ENCODE measurements at regions not wholly inside any gene's neighbourhood (a gene's known extent, or its start where the extent isn't known, plus 50 kb on each side); places are given as distances from the start of the nearest gene placed in this dataset.

DNA sequence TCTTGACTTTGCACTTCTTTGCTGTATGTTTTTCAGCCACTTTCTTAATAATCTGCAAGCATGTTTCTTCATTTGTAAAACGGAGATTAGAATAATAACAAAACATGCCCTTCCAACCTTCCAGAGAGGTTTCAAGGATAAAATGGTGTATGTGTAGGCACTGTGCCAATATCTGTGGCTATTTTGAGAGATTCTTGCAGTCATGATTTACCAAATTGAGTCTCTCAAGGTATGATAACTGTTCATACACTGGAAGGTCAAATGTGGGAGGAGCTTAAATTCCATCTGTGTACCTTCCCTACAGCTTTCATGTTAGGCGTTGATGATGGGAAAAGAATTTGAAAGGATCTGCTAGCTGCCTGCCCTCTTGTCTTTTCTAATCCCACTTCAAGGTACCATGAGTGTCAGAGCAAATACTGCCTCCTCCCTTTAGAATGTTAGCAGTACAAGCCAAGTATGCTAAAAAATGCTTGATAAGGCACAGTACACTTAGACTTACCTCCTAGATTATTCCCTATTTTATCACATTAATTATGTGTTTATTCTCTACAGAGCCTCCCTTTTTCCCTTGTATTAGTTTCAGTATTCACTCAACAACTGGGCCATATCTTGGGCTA is 78.0 kb upstream of the ST8SIA2 start:
- Histone ChIP-seq H3K4me2 (ENCODE audit: low read length) (no peak overlapping the region), H3K4me3 (ENCODE audit: low read length) (no peak overlapping the region), H3K27me3 (ENCODE audit: low read length) (peaks cover 59% of the 10 kb centered on the region), H3K9ac (ENCODE audit: low read length) (no peak overlapping the region), H3F3A (ENCODE audit: low read length, unreplicated experiment) (no peaks in the 10 kb centered on the region), H3K79me2 (ENCODE audit: low read length) (no peaks in the 10 kb centered on the region), H3K36me3 (ENCODE audit: low read depth, low read length) (no peaks in the 10 kb centered on the region), H3K9me3 (ENCODE audit: low read length) (no peaks in the 10 kb centered on the region), H3K4me1 (ENCODE audit: insufficient read depth, low read length) (no peaks in the 10 kb centered on the region), H3K9me2 (replicated peaks; ENCODE audit: low read length) (no peaks in the 10 kb centered on the region), H2AFZ (ENCODE audit: low read length) (no peak overlapping the region), H3K27ac (ENCODE audit: low read length) (no peak overlapping the region), H4K20me1 (ENCODE audit: low read length) (no peaks in the 10 kb centered on the region)
- intact Hi-C loops (cut with micrococcal nuclease), result no loop called here
- no peak for ATAC-seq
- CTCF ChIA-PET, result no interaction called here
- no TSS peak for BruUV-seq (replicated peaks)
- DNase-seq, result no peak
- POLR2A ChIA-PET (ENCODE audit: unreplicated experiment), result no interaction called here
- TF ChIP-seq, protein P1, sequence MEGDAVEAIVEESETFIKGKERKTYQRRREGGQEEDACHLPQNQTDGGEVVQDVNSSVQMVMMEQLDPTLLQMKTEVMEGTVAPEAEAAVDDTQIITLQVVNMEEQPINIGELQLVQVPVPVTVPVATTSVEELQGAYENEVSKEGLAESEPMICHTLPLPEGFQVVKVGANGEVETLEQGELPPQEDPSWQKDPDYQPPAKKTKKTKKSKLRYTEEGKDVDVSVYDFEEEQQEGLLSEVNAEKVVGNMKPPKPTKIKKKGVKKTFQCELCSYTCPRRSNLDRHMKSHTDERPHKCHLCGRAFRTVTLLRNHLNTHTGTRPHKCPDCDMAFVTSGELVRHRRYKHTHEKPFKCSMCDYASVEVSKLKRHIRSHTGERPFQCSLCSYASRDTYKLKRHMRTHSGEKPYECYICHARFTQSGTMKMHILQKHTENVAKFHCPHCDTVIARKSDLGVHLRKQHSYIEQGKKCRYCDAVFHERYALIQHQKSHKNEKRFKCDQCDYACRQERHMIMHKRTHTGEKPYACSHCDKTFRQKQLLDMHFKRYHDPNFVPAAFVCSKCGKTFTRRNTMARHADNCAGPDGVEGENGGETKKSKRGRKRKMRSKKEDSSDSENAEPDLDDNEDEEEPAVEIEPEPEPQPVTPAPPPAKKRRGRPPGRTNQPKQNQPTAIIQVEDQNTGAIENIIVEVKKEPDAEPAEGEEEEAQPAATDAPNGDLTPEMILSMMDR (conservative IDR thresholded peaks at IDR 0.05; ENCODE audit: low read depth, low read length), result no peak
- no peak for TF ChIP-seq EZH2 (IDR thresholded peaks at IDR 0.05; ENCODE audit: low read length, unreplicated experiment)
- no peak for TF ChIP-seq EZH2phosphoT487 (IDR thresholded peaks at IDR 0.05; ENCODE audit: borderline replicate concordance, low read length)

DNA sequence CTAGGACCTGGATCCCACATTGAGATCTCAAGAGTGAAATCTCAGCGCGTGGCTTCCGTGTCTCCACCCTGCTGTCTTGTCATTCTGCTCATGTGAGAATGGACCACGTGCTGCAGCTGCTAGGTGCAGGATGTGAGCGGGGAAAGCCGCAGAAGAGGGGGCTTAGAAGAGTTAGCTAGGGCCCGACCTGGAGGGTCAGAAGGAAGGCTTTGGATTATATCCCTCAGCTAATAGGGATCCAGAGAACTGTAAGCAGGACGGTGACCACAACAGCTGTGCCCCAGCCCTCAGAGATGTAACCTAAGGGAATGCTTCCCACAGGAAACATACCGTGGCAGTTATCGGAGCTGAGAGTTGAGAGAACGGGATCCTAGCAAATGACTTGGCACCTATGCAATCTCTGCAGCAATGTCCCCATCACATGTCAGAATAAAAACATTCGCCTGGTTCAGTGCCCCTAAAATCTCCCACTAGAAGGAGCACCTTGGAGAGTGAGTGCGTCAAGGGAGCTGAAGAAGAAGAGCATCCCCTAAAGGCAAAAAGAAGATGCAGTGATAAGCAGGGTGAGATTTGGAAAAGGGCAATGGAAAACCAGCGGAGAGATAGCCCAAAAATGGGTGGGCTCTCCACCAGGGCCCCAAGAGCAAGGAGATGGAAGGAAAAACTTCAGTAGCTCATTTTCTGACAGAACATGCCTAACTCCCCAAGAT is 76.9 kb upstream of the ST8SIA2 start:
- Histone ChIP-seq H3K4me3 (ENCODE audit: low read length) (no peak overlapping the region), H3K27me3 (ENCODE audit: low read length) (peaks cover 59% of the 10 kb centered on the region), H3K9me2 (replicated peaks; ENCODE audit: low read length) (no peaks in the 10 kb centered on the region), H2AFZ (ENCODE audit: low read length) (no peak overlapping the region), H4K20me1 (ENCODE audit: low read length) (no peaks in the 10 kb centered on the region), H3K79me2 (ENCODE audit: low read length) (no peaks in the 10 kb centered on the region), H3K4me2 (ENCODE audit: low read length) (no peak overlapping the region), H3K27ac (ENCODE audit: low read length) (no peak overlapping the region), H3K4me1 (ENCODE audit: insufficient read depth, low read length) (no peaks in the 10 kb centered on the region), H3K36me3 (ENCODE audit: low read depth, low read length) (no peaks in the 10 kb centered on the region), H3K9me3 (ENCODE audit: low read length) (no peaks in the 10 kb centered on the region), H3F3A (ENCODE audit: low read length, unreplicated experiment) (no peaks in the 10 kb centered on the region), H3K9ac (ENCODE audit: low read length) (no peak overlapping the region)
- POLR2A ChIA-PET (ENCODE audit: unreplicated experiment), result no interaction called here
- intact Hi-C loops (cut with micrococcal nuclease), result no loop called here
- no peak for DNase-seq
- BruUV-seq (replicated peaks), result no TSS peak
- CTCF ChIA-PET, result no interaction called here
- ATAC-seq, result no peak
- TF ChIP-seq EZH2phosphoT487 (IDR thresholded peaks at IDR 0.05; ENCODE audit: borderline replicate concordance, low read length), result no peak
- TF ChIP-seq, protein P1 (conservative IDR thresholded peaks at IDR 0.05; ENCODE audit: low read depth, low read length), result no peak
- no peak for TF ChIP-seq EZH2 (IDR thresholded peaks at IDR 0.05; ENCODE audit: low read length, unreplicated experiment)

DNA sequence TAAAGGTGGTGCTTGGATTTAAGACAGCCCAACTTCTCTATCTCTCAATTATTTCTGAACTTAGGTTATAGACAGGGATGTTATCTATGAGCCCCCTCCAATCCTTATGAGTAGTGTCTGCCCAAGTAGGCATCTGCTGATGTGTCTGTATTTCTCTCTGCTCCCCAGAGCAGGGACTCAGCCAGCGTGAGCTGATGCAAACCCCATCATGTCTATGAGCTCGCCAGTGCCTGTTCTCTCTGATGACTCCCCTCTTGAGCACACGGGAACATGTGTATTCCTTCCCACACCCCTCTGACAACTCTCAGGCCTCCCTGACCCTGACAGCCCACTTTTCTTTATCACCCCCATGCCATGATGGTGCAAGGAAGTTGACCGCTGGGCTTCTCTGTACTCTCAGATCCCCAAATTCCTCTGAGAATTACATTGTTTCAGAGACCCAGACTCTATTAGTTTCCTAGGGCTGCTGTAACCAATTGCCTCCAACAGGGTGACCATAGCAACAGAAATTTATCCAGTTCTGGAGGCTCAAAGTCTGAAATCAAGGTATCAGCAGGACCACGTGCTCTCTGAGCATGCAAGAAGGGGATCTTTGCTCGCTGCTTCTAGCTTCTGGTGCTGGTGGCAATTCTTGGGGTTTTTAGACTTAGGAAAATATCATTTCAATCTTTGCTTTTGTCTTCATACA is 73.5 kb upstream of the ST8SIA2 start:
- Histone ChIP-seq H3K79me2 (ENCODE audit: low read length) (no peaks in the 10 kb centered on the region), H3K36me3 (ENCODE audit: low read depth, low read length) (no peaks in the 10 kb centered on the region), H3K9me2 (replicated peaks; ENCODE audit: low read length) (no peaks in the 10 kb centered on the region), H4K20me1 (ENCODE audit: low read length) (no peaks in the 10 kb centered on the region), H3K4me1 (ENCODE audit: insufficient read depth, low read length) (no peaks in the 10 kb centered on the region), H3K4me3 (ENCODE audit: low read length) (no peak overlapping the region), H2AFZ (ENCODE audit: low read length) (no peak overlapping the region), H3K4me2 (ENCODE audit: low read length) (no peak overlapping the region), H3K27ac (ENCODE audit: low read length) (no peak overlapping the region), H3K9ac (ENCODE audit: low read length) (no peak overlapping the region), H3K27me3 (ENCODE audit: low read length) (peaks cover 48% of the 10 kb centered on the region), H3K9me3 (ENCODE audit: low read length) (no peaks in the 10 kb centered on the region), H3F3A (ENCODE audit: low read length, unreplicated experiment) (no peaks in the 10 kb centered on the region)
- ATAC-seq, result no peak
- TF ChIP-seq EZH2 (IDR thresholded peaks at IDR 0.05; ENCODE audit: low read length, unreplicated experiment) (no peak), EZH2phosphoT487 (IDR thresholded peaks at IDR 0.05; ENCODE audit: borderline replicate concordance, low read length) (no peak)
- POLR2A ChIA-PET (ENCODE audit: unreplicated experiment), result no interaction called here
- no peak for DNase-seq
- BruUV-seq (replicated peaks), result no TSS peak
- intact Hi-C loops (cut with micrococcal nuclease), result no loop called here
- CTCF ChIA-PET, result no interaction called here
